GM03348 (cell line): ENCODE measurements at regions not wholly inside any gene's neighbourhood (a gene's known extent, or its start where the extent isn't known, plus 50 kb on each side); places are given as distances from the start of the nearest gene placed in this dataset.
"Not testable (repeated sequence)": the region's sequence is repeated elsewhere in the genome, so short reads cannot be mapped to it uniquely, and the experiment has no call there.

ENCODE experiments used
- DNase-seq: peaks from one replicate; pipeline ENCODE4 v3.0.0; 2012; ENCODE audit warnings: low spot score

DNA sequence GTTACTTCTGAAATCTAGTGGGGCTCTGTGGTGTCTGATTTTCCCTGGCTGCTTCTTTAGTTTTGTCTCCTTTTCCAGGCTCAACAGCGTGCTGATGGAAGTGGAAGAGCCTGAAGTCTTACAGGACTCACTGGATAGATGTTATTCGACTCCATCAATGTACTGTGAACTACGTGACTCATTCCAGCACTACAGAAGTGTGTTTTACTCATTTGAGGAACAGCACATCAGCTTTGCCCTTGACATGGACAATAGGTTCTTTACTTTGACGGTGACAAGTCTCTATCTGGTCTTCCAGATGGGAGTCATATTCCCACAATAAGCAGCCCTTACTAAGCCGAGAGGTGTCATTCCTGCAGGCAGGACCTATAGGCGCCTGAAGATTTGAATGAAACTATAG is 51.1 kb downstream of the NBPF8 start:
- not testable (repeated sequence) for DNase-seq

DNA sequence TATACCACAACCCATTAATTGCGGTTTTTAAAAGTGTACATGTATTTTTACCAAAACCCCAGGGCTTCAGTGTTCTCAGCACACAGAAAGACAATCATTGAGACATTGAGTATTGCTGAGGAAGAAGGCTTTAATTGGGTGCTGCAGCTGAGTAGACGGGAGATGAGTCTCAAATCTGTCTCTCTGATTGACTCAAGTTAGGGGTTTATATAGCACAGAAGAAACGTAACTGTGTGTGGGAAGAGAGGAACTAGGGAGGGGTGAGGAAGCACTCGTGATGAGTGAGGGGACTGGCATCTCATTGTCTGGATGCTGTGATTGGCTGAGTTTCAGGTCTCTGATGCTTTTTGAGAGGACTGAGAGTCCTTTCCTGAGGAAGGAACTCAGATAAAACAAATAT is 62.8 kb downstream of the NBPF8 start:
- DNase-seq = not testable (repeated sequence)

- not testable (repeated sequence) for DNase-seq
These were observed 63.6 kb downstream of the NBPF8 start for GRCh38 chr1:120478400-120478799.

DNA sequence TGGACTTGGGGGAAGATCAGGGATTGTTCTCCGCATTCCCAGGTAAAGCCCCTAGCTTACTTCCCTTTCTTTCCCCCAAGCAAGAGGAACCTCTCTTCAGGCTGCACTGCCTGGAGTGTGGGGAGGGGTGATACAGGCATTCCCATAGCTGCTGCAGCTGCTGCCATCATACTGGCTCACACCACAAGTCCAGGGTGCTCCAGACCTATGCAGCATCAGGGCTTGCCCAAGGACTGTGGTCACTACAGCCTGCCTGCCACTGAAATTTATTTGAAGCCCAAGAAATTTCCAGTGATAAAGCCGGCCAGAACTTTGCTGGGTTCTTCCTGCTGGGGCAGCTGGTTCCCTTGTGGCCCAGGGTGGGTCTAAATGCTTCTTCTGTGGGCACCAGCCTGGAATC is 72.7 kb downstream of the NBPF8 start:
- not testable (repeated sequence) for DNase-seq

GRCh38 chr1:120489217-120489616 is 74.4 kb downstream of the NBPF8 start:
- not testable (repeated sequence) for DNase-seq

DNA sequence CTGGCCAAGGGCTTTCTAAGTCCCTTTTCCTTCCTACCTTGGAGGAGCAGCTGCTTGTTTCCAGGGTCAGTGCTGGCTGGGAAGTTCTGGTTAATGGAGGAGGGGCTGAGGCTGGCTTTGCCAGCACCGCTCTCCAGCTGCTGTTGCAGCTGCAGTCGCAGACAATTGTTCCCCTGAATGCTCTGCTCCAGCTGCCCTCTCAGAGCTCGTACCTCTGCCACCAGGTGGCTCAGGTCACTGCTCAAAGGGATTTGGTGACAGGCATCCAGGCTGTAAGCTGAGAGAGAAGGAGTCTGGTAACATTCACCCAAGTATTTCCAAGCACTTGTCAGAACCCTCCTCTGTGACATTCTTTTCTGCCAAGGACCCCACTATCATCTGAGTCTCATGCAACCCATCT is 82.3 kb downstream of the NBPF8 start:
- not testable (repeated sequence) for DNase-seq

DNA sequence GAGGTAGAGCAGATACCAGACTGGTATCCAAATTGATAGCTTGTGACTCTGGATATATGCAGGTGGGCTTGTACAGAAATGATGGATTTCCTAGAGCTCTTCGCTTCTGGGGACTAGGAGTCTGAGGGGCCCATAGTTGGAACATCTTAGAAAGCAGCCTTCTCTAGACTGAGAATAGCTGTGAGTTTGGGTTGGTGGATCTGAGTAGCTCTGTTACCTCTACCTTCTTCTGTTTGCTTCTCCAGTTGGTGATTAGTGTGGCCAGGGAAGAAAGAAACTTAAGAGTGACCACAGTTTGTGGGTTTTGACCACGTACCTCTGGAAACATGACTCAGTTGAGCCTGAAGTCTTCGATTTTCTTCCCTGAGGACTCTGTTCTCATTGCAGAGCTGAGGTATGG is 88.4 kb downstream of the NBPF8 start:
- not testable (repeated sequence) for DNase-seq

GRCh38 chr1:120506352-120506751 is 91.5 kb downstream of the NBPF8 start:
- not testable (repeated sequence) for DNase-seq

DNA sequence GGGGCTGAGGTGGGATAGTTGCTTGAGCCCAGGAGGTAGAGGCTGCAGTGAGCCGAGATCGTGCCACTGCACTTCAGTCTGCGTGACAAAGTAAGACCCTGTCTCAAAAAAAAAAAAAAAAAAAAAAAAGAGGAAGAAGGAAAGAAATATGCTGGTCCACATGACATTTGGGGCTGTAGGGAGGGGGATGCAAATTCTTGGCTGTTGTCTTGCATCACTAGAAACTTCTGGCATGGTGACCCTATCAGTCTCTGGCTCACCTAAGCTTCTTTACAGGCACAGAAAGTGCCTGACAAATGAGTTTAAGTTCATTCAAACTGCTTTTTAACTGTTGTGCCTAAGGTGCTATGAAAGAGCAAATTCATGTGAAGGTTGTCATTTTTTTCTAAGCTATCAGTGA is 93.5 kb downstream of the NBPF8 start:
- DNase-seq = not testable (repeated sequence)

DNA sequence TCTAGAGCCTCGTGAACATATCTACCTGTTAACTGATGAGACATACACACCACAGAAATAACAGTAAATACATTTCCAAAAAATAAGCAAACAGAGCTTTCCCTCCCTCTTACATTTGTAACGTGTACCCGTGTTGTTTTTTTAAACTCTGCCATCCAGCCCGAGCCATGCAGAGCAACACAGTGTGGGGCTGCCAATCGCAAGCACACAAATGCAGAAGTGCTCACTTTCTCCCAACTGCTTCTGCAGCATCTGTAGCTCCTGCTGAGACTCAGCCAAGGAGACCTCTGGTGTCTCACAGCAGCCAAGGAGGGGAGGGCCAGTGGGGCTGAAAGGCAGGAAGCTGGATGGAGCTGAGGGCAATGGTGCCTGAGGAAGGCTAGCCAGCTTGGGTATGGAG is 94.4 kb downstream of the NBPF8 start:
- not testable (repeated sequence) for DNase-seq

DNA sequence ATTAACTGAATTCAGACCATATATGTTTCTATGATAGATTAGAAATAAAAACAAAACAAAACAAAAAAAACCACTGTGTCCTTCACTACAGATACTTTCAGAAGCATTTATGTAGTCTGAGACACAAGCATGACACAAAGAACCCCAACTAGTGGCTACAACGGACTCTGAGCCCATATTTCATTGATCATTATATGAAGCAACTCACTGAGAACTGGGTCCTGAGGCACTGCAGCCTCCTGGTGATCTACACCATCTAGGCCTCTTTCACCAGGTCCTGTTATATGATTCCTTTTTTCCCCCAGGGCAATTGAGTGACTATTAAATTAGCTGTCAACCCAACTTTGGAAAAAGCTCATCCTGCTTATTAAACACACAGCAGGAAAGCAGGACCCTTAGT is 98.3 kb downstream of the NBPF8 start:
- DNase-seq = not testable (repeated sequence)

DNA sequence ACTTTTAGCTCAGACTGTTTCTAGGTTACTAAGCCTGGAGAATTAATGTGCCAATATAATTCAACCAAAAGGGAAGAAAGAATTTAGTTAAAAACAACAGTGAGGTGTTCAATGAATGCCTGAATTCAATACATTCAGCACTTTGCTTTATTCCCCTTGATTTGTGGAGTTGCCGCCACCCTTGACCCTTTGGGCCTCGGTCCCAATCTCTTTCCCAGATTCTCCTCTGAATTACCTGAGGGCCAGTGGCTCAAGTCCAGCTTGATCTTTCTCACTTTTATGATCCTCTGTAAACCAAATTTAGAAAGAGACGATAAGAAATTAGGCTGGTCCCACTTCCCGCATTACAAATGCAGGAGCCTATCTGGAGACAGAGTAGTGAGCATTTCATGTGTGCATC is 98.7 kb downstream of the NBPF8 start:
- DNase-seq = not testable (repeated sequence)

- not testable (repeated sequence) for DNase-seq
These were observed 104.4 kb downstream of the NBPF8 start for GRCh38 chr1:120519196-120519595.

GRCh38 chr1:120524416-120524815 is 109.6 kb downstream of the NBPF8 start:
- not testable (repeated sequence) for DNase-seq

DNA sequence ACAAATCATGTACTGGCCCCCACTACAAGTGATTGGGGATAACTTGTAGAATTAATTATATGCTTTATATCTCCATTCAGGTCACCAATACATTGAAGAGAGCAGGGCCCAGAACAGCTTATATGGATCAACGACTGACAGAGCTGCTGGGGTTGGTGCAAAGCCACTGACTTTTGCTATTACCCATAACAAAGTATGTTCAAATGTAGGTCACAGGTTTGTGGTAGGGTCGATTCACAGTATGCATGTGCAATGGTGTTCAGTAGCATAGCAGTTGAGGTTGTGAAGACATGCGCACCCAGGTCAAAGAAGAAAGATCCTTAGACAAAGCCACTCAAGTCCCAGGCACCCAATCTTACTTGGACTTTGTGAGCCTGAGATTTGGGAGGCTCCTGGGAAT is 110.6 kb downstream of the NBPF8 start:
- not testable (repeated sequence) for DNase-seq

DNA sequence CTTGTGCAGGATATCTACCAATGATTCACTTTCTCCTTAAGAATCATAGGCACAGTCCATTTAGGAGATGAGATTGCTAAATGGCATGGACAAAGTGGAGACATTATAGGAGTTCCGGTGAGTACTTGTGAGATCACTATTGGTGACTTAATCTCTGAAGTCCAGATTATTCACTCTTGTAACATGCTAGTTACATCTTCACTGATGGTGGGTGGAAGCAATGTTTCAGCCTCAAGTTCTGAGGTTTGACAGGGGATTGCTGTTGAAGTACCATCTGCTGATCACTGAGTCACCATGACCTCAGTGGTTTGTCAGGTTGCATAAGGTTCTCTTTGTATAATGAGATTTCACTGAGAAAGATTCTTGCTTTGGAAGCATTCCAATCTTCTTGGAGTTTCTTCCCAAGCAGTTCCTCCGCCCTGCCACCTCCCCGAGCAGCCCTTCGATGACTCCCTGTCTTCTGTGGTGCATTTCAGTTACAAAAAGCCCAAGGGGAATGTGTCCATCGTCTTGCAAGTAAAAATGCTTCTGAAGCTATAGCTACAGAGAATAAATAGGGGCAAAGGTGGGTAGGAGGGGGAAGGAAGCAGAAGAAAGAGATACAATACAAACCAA is 114.7 kb downstream of the NBPF8 start:
- not testable (repeated sequence) for DNase-seq

DNA sequence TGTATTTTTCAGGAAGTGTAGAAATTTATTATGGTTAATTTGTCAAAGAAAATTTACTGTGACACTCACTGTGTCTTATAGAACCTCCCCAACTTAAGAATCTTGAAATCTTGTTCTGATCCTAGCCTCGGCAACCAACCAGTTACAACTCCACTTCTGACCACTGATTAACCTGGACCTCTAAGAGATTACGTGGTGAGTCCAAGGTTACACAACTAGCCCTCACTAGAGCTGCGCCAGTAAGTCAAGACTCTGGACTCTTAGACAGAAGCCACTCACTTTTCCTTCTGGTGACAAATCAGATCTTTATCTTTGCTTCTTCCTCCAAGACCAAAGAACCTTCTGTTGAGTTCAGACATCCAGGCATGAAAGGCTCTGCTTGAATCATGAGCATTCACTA is 116.6 kb downstream of the NBPF8 start:
- DNase-seq = not testable (repeated sequence)

DNA sequence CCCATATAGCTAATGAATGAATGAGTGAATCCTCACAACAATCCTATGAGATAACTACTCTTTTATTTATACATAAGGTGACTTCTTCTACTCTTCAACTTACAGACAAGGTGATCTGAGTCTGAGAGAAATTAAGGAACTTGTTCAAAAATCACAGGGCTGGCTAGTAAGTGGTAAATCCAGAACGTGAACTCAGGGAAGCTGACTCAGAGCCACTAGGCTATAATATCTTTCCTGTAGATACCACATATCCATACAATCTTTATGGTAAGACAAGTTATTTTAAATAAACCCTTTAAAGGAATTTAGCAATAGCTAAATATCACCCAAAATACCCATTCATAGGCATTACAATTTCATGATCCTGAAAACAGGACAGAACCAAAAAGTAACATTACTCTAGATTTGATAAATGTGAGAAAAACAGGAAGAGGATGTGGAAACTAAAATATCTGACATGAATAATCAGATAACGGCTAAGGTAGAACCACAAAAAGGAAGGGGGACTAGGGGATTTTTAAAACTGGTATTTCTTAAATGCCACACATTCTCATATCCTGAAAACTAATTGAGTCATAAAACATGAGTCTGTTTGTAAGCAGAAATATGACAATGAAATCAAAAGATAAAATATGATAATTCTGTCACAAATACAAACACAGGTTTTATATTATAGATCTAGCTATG is 119.7 kb downstream of the NBPF8 start:
- DNase-seq = not testable (repeated sequence)

DNA sequence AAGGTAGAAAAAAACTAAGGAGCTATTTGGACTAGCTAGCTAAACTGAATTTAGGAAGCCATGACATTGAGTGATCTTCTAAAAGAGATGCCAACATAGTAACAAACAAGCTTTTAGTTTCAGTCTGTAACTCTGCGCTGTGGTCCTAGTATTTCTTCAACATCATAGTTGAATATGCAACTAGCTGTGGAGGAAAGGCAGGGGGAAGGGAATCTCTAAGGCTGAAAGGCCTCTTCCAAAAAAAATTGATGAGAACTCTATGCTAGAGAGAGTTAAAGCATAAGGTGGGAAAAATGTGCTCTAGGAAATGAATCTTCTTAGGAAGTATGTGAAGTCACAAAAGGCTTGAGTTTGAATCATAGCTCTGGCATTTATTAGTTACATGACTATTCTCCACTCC is 120.2 kb downstream of the NBPF8 start:
- DNase-seq = not testable (repeated sequence)

DNA sequence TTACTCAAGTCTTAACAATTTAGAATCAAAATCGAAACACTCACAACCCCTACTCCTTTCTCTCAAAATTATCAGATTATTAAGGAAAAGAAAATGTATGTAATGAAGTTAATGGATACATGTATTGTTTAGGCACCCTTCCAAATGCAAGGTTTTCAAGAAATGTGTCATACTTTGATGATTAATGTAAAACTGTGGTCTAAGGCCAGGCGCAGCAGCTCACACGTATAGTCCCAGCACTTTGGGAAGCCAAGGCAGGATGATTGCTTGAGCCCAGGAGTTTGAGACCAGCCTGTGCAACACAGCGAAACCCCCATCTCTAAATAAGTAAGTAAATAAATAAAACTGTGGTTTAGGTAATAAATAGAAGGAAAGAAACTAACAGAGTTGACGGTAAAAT is 126.6 kb downstream of the NBPF8 start:
- DNase-seq = not testable (repeated sequence)

- DNase-seq = not testable (repeated sequence)
These were observed 127.5 kb downstream of the NBPF8 start for GRCh38 chr1:120542365-120542764.

DNA sequence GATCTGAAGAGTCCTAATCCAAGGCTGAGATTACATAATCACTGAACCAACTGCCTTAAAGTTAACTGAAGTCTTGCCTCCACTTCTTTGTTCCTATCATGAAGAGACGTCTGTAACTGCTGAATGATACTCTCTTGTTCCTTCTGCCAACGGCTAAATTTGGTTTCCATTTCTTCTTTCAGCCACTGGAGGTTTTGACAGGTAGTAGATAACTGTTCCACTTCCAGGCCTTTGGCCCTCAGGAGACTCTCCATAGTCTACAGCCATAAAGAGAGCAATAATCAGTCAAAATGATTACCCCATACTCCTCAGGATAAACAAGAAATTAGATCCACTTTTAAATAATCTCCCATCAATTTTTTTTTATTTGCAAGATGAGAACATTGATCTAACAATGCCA is 128.1 kb downstream of the NBPF8 start:
- not testable (repeated sequence) for DNase-seq

- not testable (repeated sequence) for DNase-seq
These were observed 129.6 kb downstream of the NBPF8 start for GRCh38 chr1:120544434-120544833.

DNA sequence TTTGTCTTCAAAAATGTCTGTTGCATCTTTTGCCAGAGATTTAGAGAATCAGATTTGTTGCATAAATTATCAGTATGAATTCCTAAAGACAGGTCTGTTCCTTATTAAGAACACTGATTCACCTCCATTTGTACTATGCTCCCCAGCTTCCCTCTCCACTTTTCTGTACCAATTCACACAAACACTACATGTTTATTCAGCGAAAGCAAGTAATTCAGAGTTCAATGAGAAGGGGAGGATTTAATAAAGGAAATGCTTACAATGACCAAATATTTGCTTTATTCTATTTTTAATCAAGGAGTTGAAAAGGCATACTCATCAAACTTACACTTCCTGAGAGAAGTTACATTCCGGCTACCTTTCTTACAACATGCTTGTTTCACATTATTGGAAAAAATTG is 135.5 kb downstream of the NBPF8 start:
- not testable (repeated sequence) for DNase-seq
